ENCODE measurements at regions not wholly inside any gene's neighbourhood (a gene's known extent, or its start where the extent isn't known, plus 50 kb on each side); places are given as distances from the start of the nearest gene placed in this dataset.

DNA sequence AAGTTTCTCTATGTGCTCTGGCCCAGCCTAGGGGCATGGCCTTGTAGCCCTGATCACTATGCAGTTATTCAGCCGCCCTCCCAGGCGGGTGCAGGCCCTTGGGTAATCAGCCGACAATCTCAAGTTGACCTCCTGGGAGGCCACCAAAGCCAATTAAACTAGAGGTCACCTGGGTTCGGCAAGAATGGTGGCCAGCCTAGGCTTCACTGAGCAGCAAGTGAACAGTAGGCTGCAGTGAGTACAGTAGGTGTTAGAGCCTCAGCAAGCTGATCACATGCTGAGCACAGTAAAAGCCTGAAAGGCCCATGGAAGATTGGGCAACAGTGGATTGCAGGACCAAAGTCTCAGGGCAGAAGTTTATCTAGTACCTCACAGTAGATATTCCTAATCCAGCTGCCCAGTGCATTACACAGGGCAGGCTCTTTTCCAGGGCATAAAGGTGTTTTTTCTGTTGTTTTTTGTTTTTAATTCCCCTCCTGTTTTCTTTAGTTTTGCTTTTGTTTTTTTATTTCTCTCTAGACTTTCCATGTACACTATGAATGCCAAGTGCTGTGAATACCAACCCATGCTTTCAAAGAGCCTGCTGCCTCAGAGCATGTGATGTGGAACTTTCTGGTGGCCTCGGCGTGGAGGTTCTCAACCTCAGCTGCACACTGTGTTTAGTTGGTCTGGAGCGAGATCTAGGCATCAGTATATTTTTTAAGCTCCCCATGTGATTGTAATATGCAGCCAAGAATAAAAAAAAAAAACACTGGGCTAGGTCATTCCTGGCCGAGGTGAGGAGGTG, 55.9 kb upstream of the ATL2 start:
- TF ChIP-seq, protein P1, sequence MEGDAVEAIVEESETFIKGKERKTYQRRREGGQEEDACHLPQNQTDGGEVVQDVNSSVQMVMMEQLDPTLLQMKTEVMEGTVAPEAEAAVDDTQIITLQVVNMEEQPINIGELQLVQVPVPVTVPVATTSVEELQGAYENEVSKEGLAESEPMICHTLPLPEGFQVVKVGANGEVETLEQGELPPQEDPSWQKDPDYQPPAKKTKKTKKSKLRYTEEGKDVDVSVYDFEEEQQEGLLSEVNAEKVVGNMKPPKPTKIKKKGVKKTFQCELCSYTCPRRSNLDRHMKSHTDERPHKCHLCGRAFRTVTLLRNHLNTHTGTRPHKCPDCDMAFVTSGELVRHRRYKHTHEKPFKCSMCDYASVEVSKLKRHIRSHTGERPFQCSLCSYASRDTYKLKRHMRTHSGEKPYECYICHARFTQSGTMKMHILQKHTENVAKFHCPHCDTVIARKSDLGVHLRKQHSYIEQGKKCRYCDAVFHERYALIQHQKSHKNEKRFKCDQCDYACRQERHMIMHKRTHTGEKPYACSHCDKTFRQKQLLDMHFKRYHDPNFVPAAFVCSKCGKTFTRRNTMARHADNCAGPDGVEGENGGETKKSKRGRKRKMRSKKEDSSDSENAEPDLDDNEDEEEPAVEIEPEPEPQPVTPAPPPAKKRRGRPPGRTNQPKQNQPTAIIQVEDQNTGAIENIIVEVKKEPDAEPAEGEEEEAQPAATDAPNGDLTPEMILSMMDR (conservative IDR thresholded peaks at IDR 0.05; ENCODE audit: low read length): no peak
- TF ChIP-seq EZH2phosphoT487 (IDR thresholded peaks at IDR 0.05; ENCODE audit: borderline replicate concordance, low read depth, low read length): no peak

Data from OCI-LY7 (cell line).